NCI-H2196 treated with DMSO at 0.1 percent for 48 hours (cell line): ENCODE measurements at regions not wholly inside any gene's neighbourhood (a gene's known extent, or its start where the extent isn't known, plus 50 kb on each side); places are given as distances from the start of the nearest gene placed in this dataset.
"Not testable (repeated sequence)": the region's sequence is repeated elsewhere in the genome, so short reads cannot be mapped to it uniquely, and the experiment has no call there.

Experiments used
- DNase-seq: peaks from one replicate; lab custom pipeline; 2025; ENCODE audit not compliant: unreplicated experiment; lab: John Stamatoyannopoulos, UW

DNA sequence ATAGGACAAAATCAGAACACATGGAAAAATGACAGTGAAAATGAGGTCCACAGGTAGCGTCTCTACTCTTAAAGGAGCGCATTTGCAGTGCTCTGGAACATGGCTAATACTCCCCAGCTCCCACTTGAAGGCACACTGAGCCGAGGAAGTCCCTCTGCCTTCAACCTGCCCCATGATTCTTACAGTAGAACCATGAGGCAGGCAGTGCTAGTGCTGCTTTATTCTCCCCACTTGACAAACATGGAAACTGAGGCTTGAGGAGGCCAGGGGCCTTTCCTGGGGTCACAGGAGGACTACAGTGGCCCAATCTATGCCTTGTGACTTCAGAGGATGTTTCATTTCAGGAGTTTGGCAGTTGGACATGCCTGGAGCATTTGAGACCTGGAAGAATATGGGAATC lies 244.1 kb upstream of the MAF start:
- DNase-seq = no peak

DNA sequence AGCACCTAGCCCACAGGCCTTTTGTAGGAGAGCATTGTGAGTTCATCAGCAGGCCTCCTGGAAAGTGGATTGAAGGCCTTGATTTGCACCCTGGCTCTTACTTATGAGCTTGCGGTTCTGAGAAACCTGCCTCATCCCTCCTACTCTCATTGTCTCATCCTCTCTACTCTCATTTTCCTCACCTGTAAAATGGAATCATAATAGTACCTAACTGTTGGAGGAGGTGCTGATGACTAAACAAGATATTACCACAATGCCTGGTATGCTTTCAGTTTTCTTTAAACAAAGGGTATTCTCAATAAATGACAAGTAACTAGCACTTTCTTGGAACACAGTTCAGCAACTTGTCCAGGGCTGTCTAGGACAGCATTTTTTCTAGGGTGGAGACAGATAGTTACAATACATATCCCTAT lies 243.1 kb upstream of the MAF start:
- no peak for DNase-seq

DNA sequence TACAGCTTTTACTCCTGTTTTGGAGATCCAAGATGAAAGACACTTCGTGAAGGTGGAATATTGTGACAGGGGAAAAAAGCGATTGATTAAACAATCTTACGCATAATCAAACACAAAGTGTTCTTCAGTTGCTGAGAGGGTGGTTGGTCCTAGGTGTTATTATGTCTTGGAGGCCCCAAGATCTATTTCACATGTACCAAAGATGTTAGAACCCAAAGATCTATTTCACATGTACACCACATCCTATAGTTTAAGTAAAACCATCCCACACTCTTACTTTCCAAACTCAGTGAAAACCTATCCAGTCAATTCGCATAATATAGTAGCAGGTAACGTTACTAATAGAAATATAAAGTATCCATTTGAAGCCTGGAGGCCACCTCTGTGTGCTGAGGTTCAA lies 242.6 kb upstream of the MAF start:
- DNase-seq = no peak

DNA sequence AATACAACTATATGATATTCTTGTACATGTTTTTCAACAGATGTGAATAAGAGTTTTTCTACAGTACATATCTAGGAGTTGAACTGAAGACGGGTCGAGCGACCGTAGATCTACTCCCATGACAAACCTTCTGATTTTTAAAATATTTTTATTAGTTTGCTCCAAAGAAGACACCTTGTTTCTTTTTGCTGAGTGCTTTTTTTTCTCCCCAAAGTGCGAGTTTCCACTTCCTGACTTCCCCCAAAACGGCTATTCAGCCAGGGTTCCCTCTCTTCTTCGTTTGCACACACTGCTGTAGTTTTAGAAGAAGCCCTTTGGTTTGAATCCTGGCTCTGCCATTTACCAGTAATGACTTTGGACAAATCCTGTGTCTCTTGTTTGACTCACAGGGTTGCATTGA lies 241.7 kb upstream of the MAF start:
- no peak for DNase-seq

DNA sequence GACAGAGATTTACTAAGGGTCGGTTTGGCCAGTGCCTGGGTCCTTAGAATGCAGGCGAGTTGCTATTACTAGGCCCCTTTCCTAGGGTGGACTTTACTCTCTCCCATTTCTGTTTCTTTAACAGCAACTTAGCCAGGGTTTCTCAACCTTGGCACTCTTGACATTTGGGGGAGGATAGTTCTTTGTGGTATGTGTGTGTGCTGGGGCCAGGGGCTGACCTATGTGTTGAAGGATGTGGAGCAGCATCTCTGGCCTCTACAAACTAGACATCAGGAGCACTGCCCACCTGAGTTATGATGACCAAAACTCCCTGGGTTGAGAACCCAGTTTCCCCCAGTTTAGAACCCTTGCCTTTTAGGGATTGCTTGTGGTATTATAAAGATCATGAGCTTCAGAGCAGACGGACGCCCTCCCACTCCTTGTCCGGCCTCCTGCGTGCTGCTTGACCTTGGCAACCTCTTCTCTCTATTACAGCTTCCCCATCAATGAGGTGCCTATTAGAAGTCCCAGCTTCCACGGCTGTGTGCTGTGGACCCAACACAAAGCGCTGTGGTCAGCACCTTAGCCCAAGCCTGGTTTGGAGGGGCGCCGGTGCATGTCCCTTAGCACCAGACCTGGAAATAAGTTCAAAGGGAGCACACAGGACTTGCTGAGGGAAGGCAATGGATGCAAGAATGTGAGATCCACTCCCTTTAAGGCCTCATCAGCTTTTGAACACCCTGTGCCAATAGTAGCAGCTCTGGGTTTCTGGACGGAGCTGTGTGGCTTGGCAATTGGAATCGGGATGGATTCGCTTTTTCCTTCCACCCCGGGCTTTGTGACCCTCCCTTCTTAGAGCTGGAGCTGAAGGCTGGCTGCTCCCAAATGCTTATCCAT lies 239.2 kb upstream of the MAF start:
- DNase-seq = no peak

DNA sequence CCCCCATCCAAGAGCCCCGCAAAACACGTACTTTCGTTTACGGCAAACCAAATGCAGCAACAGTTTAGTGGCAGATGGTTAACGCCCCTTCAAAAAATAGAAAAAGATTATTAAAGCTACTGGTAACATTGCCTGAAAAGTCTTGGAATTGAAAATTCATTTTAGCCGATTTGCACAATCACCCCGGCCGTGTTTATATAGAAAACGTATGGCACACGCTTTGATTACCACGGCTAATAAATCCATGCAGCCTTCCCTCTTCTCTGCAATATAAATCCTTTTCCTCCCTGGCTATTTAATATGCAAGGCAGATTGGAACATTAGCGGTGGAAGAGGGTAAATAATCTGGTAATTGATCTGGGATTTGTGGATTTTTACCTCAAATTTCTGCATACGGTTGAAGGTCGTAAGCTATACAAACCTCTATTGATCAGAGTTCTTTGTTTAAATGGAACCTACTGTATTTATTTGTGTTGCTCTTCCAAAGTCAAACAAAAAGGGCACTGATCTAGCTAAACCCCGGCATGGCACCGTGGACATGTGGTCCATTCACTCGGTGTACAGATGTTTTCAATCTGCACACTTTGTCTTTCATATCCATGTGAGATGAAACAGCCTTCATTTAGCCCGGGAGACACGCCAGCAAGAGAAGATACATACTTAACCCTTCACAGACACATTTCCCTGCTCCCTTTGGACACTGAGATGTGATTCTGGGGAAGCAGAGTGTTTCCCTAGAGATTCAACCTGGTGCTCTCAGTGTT lies 238.1 kb upstream of the MAF start:
- no peak for DNase-seq

DNA sequence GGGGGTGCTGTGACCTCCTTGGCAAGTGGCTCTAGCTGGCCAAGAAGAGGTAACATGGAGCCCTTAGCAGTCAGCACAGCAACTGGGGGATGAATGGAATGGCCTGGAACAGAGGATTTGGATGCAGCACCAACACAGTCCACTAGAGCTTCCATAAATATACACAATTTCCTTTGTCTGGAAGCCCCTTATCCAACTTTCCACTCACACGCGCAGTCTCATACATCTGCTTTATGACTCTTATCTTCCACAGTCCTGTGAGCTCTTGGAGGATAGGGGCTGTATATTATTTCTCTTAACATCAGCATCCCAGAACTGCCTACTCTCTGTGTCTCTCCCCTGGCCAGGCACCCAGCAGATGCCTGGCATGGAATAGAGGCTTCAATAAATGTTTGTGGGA lies 235.6 kb upstream of the MAF start:
- no peak for DNase-seq

DNA sequence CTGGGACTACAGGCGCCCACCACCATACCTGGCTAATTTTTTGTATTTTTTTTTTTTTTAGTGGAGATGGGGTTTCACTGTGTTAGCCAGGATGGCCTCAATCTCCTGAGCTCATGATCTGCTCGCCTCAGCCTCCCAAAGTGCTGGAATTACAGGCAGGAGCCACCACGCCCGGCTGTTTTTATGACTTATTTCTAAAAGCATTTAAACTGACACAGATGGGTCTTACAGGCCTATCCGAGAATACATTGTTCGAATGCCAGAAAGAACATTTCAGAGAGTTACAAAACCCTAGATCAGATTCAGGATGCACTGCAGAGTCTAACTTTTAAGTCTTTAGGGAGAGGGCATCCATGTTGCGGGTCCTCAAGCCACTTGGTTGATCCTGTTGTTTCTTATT lies 234.7 kb upstream of the MAF start:
- DNase-seq = no peak

DNA sequence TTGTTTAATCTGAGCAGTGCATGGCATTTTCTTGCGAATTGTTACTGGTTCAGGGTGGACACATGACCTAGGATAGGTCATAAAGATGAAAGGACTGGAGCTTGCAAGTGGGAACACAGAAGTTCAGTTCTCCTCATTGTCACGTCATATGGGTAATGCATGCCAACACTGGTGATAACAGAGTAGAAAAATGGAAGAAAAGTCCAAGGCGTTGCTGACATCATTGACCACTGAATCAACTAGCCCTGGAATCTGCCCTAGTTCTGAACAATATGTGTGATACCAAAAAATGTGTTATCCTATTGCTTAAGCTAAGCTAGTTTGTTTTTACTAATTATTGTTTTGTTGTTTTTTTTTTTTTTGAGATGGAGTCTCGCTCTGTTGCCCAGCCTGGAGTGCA lies 234.2 kb upstream of the MAF start:
- DNase-seq = no peak

DNA sequence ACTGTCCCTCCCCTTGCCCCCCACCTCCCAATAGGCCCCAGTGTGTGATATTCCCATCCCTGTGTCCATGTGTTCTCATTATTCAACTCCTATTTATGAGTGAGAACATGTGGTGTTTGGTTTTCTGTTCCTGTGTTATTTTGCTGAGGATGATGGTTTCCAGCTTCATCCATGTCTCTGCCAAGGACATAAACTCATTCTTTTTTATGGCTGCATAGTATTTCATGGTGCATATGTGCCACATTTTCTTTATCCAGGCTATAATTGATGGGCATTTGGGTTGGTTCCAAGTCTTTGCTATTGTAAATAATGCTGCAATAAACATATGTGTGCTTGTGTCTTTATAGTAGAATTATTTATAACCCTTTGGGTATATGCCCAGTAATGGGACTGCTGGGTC lies 233.5 kb upstream of the MAF start:
- not testable (repeated sequence) for DNase-seq

DNA sequence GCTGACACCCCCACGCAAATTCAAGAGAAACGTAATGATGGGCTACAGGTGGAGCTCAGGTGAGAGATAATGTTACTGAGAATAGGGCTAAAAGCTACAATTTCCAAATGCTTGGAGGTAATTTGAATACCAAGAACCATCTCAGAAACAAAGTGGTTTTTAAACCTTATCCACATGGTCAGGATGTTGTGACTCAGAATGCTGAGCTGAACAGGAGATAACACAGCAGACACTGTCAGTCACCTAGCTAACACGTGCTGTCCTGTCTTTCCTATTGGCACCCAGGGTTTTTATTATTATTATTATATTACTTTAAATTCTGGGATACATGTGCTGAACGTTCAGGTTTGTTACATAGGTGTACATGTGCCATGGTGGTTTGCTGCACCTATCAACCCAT lies 233.0 kb upstream of the MAF start:
- no peak for DNase-seq

DNA sequence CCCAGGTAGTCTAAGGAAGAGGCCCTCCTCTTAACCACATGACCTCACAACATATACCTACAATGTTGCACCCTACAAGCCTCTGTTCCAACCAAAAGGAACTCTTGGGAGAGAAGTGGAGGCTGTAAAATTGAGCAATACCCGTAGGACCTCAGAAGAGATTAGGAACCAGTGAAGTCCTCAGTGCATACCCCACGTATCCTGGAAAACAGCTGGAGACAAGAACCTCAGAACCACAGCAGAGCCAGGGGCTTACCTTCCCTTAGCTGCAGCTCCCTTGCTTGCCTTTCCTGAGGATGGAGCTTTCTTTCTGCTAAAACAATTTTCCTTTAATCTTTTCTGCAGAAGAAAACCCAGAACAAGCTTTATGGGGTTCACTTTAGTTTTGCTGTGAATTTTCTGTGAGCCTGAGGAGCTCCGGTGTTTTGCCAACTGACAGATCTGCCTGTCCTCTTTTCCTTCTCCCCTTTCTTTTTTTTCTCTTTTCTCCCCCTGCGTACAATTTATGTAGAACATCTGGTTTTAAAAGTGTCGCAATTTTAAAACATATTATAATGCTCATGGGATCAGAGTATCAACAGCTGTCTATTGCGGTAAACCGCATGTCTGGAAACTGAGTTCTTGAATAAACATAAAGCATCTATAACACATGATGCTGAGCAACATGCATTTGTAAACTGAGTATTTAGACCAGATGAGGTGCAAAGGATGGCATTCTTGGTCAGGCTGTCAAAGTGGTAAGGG lies 226.4 kb upstream of the MAF start:
- DNase-seq = no peak

DNA sequence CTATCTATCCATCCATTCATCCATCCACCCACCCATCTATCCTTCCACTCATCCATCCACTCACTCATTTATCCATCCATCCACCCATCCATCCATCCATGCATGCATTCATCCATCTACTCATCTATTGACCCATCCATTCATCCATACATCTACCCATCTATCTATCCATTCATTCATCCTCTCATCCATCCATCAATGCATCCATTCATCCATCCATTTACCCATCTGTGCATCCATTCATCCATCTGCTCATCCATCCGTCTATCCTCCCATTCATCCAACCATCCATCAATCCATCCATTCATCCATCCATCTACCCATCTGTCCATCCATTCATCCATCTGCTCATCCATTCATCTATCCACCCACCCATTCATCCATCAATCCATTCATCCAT lies 224.5 kb upstream of the MAF start:
- DNase-seq = no peak

DNA sequence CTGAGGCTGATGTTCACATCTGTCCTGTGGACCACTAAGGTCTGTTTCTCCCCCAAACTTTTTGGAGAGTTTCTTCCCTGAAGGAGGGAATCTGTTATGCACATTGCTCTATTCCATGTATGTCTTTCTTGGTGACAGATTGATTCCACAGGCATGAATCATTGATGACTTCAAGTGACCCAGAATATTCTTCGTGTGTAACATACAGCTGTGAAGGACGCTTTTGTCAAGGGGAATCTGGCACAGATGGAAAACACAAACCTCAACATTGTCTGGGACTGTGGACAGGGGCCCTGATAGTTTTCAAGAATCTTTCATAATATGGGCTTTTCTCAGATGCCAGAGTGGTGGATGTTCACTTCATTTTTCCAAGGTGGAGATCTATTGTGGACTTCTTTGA lies 223.1 kb upstream of the MAF start:
- DNase-seq = no peak

DNA sequence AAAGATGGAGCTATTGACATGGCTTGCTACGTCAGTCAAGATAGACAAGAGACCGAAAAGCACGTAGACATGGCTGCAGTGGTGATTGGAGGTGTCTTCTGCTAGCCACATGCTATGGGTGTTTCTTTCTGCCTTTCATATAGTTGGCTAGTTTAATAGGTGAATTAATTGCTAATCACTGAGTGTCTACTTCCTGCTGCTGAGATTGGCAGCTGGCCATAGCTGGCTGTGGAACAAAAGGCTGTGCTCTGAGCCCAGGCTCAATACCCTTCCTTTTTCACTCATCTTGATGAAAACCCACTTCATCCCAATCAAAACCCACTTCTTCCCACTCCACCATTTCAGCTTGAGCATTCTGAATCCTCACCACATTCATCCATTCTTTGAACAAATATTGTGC lies 221.4 kb upstream of the MAF start:
- no peak for DNase-seq

DNA sequence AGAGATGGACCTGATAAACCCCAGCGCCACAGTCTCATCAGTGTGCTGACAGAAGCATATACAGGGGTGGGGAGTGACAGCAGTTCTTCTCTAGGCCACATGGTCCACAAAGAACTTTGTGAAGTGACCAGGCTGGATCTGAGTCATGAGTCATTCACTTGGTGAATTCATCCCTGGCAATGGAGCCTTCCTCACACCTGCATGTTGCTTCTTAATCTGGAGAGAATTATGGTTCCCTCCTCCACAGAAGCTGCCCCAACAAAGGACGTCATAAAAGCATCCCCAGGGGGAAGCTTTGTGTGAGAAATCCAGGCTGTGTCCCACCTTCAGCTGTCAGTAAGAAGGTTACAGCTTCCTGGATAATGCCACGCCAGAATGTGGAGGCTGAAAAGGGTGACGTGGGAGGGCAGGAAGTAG lies 215.6 kb upstream of the MAF start:
- no peak for DNase-seq

DNA sequence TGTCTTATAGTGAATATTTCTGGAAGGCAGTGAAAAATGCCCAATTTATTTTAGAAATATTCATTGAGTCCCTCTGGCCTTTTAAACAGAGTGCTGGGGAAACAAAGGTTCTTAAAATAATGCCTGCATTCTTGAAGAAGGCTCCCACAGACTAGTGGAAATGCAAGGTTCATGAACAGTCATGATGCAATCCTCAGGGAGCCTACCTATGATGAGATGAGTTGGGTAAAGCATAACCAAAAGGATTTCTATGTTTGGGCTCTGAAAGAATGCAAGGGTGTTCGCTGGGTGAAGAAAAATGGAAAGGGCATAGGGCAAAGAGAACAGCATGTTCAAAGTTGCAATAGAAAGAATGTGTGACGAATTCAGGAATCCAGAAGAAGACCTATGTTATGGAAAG lies 214.5 kb upstream of the MAF start:
- DNase-seq = no peak

DNA sequence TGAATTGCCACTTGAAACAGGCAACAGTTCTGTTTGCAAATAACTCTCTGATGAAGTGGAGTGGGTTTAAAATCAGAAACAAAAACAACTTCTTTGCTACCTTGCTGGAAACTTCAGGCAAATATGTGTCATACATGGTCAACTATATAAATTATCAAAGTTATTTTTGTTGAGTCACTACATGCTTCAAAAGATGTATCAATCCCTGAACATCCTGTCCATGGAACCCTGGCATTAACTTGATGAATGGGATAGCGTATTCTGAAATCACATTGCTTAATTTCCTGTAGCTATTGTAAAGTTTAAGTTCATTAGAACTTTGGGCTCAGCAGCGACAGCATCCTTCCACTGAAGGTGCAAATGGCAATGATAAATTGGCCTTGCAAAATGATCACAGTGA lies 213.6 kb upstream of the MAF start:
- no peak for DNase-seq

DNA sequence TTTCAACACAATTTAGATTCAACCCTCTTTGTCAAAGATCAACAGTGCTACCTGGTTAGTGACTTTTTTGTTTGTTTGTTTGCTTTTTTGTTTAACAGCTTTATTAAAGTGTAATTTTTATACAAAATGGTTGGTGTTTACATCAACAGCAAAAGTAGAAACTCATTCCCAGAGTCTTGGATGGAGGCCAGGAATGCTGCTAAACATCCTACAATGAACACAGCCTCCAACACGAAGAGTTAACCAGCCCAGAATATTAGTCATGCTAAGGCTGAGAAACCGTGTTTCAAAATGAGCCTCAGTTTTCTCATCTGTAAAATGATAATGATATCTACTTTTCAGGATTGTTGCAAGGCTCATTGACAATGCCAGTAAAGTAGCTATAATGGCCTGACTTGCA lies 211.0 kb upstream of the MAF start:
- no peak for DNase-seq

DNA sequence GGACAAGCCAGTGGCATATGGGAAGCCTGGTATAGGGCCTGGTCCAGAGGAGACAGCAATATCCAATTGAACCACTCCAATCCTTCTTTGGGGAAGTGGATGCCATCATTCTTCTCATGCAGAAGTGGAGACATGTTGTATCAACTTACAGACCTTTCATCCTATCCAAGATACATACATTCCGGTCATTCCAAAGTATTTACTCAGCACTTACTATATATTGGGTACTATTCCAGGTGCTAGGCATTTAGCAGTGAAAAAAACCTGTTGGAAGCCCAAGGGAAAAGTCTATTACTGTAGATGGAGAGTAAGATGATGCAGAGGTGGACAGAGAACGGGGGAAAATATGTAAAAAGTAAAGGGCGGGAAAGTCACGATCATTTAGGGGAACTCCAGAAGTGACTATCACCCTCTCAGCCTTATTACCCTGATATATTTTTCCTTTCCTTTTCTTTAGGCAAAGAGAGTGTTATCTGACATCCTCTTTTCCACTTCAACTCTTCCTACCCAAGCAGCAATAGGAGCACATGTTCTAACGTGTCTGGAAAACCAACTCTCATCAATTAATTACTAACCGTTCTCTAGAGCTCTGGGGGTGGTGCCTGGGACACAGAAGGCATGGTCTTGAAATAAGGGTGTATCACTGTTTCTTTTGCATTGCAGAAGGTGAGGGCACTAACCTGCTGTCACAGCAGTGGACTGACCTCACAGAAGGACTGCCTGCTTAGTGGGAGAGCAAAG lies 210.1 kb upstream of the MAF start:
- DNase-seq = no peak

DNA sequence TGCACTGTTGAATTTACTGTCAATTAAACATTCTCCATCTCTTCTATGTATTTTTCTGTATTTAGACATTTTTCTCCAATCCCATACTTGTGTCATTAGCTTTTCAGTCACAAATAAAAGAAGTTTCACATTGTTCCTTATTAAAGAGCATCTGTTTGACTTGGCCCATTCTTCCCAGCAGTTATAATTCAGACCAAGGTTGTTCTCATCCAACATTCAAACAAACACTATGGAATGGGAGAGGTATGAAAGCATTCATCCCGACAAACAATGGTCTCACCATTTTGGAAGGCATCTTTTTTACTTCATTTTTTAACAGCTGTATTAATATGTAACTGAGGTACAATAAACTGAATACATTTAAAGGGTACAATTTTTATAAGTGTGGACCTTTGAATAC lies 208.8 kb upstream of the MAF start:
- no peak for DNase-seq
